ENCODE measurements at regions not wholly inside any gene's neighbourhood (a gene's known extent, or its start where the extent isn't known, plus 50 kb on each side); places are given as distances from the start of the nearest gene placed in this dataset.
A peak's percentile ranks its signal among the peaks of the same experiment; 100 is the strongest.

DNA sequence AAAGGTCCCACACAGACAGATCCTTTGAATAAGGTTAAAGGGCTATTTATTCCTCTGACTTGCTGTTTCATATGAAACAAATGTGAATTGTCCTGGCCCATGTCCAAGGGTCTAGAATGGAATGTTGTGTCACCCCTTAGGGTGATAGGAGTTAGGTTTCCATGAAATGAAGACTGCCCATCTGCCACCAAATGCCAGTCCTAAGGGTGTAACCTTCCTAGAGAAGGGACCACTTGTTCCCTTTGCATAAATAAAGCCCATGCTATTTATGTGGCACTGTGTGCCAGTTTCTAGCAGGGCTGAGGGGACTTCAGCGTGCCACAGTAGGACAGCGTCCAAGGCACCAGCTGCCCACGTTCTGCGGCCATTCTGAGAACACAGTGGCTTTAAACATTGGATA, 171.3 kb downstream of the ABCA8 start:
- H3K4me1 ChIP-seq, result no peaks in the 10 kb centered on the region
- H3K27me3 ChIP-seq, result no peaks in the 10 kb centered on the region
- no peaks in the 10 kb centered on the region for H3K36me3 ChIP-seq
- WGBS, 2 donors, result 77 to 79% methylated on average over 4 of the region's 4 CpGs
- DNase-seq (no peak), ATAC-seq (ENCODE audit: low FRiP score in 2 of 2) (no peak)
- no peak overlapping the region for H3K27ac ChIP-seq
- no peak overlapping the region for H3K4me3 ChIP-seq
- no peak for TF ChIP-seq CTCF (IDR thresholded peaks at IDR 0.05)
- no peak for TF ChIP-seq POLR2A (IDR thresholded peaks at IDR 0.05)
- no peak for TF ChIP-seq EP300 (IDR thresholded peaks at IDR 0.05)
- no peak for TF ChIP-seq POLR2AphosphoS5 (IDR thresholded peaks at IDR 0.05)
- H3K9me3 ChIP-seq, result no peaks in the 10 kb centered on the region

DNA sequence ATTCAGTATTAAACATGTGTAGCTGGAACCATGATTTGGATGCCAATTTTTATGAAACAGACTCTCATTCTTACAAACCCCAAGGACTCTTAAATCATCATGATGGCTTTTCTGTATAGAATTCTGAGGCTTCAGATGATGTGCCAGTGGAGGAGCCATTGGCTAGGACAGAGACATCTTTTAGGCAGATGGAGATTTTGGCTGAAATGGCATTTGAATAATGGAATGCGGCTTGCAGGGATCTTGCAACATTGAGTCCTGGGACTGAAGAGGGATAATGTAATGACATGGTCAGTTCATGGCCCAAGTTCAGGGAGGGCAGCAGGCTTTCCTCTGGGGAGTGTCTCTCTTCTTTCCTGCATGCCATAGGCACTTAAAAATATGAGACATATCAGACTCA, 172.4 kb downstream of the ABCA8 start:
- H3K27me3 ChIP-seq, result no peaks in the 10 kb centered on the region
- ATAC-seq (ENCODE audit: low FRiP score in 2 of 2), result peak in 1 of 2 donors; percentile 84
- H3K4me3 ChIP-seq, result no peak overlapping the region
- no peak for DNase-seq
- 71 to 84% methylated on average over 1 of the region's 1 CpG for WGBS, 2 donors
- TF ChIP-seq POLR2AphosphoS5 (IDR thresholded peaks at IDR 0.05) (peak in 1 of 2 donors; percentile 15), POLR2A (IDR thresholded peaks at IDR 0.05) (no peak), CTCF (IDR thresholded peaks at IDR 0.05) (no peak)
- H3K36me3 ChIP-seq, result no peaks in the 10 kb centered on the region
- no peaks in the 10 kb centered on the region for H3K9me3 ChIP-seq
- no peak overlapping the region for H3K27ac ChIP-seq
- peaks cover 0 to 8% (median 6%) of the 10 kb centered on the region in 4 donors for H3K4me1 ChIP-seq

GRCh38 chr17:68780596-68780995, 174.6 kb downstream of the ABCA8 start:
- WGBS, 2 donors, result 91 to 92% methylated on average over 4 of the region's 4 CpGs
- ATAC-seq (ENCODE audit: low FRiP score in 2 of 2), result no peak
- H3K4me1 ChIP-seq, result peaks cover 0 to 11% (median 9%) of the 10 kb centered on the region in 4 donors

DNA sequence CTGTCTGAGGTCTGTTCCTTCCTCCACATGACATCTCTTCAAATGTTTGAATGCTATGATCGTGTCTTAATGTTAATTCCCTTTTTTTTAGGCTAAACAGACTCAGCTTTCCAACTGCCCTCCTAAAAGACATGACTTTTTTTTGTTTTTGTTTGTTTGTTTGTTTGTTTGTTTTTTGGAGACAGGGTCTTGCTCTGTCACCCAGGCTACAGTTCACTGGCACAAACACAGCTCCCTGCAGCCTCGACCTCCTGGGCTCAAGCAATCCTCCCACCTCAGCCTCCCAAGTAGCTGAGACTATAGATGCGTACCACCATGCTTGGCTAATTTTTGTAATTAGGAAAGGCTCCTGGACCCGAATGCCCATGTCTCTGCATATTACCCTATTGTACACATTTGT, 176.5 kb downstream of the ABCA8 start:
- H3K27me3 ChIP-seq, result no peaks in the 10 kb centered on the region
- H3K9me3 ChIP-seq, result no peaks in the 10 kb centered on the region
- no peak overlapping the region for H3K4me3 ChIP-seq
- H3K36me3 ChIP-seq, result no peaks in the 10 kb centered on the region
- peaks cover 0 to 11% (median 9%) of the 10 kb centered on the region in 4 donors for H3K4me1 ChIP-seq
- WGBS, 2 donors, result 74 to 79% methylated on average over 4 of the region's 4 CpGs
- H3K27ac ChIP-seq, result peak overlapping the region in 2 of 4 donors; percentile 39 to 44
- DNase-seq (no peak), ATAC-seq (ENCODE audit: low FRiP score in 2 of 2) (no peak)
- no peak for TF ChIP-seq EP300 (IDR thresholded peaks at IDR 0.05)
- TF ChIP-seq POLR2A (IDR thresholded peaks at IDR 0.05), result no peak
- no peak for TF ChIP-seq POLR2AphosphoS5 (IDR thresholded peaks at IDR 0.05)
- TF ChIP-seq CTCF (IDR thresholded peaks at IDR 0.05), result no peak

More at GRCh38 chr17:68780596-68780995, 174.6 kb downstream of the ABCA8 start:
- H3K36me3 ChIP-seq, result no peaks in the 10 kb centered on the region
- H3K4me3 ChIP-seq, result no peak overlapping the region
- TF ChIP-seq POLR2AphosphoS5 (IDR thresholded peaks at IDR 0.05) (no peak), POLR2A (IDR thresholded peaks at IDR 0.05) (no peak), CTCF (IDR thresholded peaks at IDR 0.05) (no peak), EP300 (IDR thresholded peaks at IDR 0.05) (no peak)
- H3K27ac ChIP-seq, result no peak overlapping the region
- no peaks in the 10 kb centered on the region for H3K9me3 ChIP-seq
- no peak for DNase-seq
- no peaks in the 10 kb centered on the region for H3K27me3 ChIP-seq
